ENCODE measurements at regions not wholly inside any gene's neighbourhood (a gene's known extent, or its start where the extent isn't known, plus 50 kb on each side); places are given as distances from the start of the nearest gene placed in this dataset.
A peak's percentile ranks its signal among the peaks of the same experiment; 100 is the strongest.

DNA sequence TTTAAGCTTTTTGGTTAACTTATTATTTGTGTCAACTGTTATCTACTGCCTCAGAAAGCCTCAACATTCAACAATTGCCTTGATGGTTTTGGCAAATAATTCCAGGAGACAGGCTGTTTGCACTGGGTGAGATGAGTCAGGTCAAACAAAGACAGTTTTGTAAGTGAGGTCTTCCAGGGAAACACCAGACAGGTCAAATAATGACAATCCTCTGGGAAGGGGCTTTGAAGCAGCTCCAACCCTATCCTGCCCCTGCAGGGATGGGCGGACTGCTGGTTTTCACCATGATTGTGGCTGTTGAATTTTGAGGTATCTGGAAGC lies 79.4 kb upstream of the PRR23E start (continued):
- no peak for TF ChIP-seq STAG1 (CRISPR knock-in tag; IDR thresholded peaks at IDR 0.05)
- TF ChIP-seq EED (CRISPR knock-in tag; IDR thresholded peaks at IDR 0.05), result no peak
- TF ChIP-seq, protein P1, sequence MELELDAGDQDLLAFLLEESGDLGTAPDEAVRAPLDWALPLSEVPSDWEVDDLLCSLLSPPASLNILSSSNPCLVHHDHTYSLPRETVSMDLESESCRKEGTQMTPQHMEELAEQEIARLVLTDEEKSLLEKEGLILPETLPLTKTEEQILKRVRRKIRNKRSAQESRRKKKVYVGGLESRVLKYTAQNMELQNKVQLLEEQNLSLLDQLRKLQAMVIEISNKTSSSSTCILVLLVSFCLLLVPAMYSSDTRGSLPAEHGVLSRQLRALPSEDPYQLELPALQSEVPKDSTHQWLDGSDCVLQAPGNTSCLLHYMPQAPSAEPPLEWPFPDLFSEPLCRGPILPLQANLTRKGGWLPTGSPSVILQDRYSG (CRISPR knock-in tag; IDR thresholded peaks at IDR 0.05), result no peak
- TF ChIP-seq MEIS1 (CRISPR knock-in tag; IDR thresholded peaks at IDR 0.05; ENCODE audit: borderline replicate concordance), result no peak
- no peak for TF ChIP-seq THAP9 (CRISPR knock-in tag; IDR thresholded peaks at IDR 0.05; ENCODE audit: borderline replicate concordance)
- TF ChIP-seq ONECUT2 (CRISPR knock-in tag; IDR thresholded peaks at IDR 0.05), result no peak
- TF ChIP-seq, protein P2, sequence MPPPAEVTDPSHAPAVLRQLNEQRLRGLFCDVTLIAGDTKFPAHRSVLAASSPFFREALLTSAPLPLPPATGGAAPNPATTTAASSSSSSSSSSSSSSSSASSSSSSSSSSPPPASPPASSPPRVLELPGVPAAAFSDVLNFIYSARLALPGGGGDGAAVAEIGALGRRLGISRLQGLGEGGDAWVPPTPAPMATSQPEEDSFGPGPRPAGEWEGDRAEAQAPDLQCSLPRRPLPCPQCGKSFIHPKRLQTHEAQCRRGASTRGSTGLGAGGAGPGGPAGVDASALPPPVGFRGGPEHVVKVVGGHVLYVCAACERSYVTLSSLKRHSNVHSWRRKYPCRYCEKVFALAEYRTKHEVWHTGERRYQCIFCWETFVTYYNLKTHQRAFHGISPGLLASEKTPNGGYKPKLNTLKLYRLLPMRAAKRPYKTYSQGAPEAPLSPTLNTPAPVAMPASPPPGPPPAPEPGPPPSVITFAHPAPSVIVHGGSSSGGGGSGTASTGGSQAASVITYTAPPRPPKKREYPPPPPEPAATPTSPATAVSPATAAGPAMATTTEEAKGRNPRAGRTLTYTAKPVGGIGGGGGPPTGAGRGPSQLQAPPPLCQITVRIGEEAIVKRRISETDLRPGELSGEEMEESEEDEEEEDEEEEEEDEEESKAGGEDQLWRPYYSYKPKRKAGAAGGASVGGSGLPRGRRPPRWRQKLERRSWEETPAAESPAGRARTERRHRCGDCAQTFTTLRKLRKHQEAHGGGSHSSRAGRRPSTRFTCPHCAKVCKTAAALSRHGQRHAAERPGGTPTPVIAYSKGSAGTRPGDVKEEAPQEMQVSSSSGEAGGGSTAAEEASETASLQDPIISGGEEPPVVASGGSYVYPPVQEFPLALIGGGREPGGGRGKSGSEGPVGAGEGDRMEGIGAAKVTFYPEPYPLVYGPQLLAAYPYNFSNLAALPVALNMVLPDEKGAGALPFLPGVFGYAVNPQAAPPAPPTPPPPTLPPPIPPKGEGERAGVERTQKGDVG (CRISPR knock-in tag; IDR thresholded peaks at IDR 0.05; ENCODE audit: borderline replicate concordance), result no peak
- no peak for TF ChIP-seq POLR2AphosphoS2 (IDR thresholded peaks at IDR 0.05; ENCODE audit: low read depth, low read length)
- TF ChIP-seq CREB1 (IDR thresholded peaks at IDR 0.05), result no peak
- no peak; the same call in 1 of the 2 replicates for TF ChIP-seq CREB1 (CRISPR knock-in tag; IDR thresholded peaks at IDR 0.05)
- TF ChIP-seq, protein P3, sequence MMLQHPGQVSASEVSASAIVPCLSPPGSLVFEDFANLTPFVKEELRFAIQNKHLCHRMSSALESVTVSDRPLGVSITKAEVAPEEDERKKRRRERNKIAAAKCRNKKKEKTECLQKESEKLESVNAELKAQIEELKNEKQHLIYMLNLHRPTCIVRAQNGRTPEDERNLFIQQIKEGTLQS (CRISPR knock-in tag; IDR thresholded peaks at IDR 0.05), result peak; percentile 65
- TF ChIP-seq, protein P4, sequence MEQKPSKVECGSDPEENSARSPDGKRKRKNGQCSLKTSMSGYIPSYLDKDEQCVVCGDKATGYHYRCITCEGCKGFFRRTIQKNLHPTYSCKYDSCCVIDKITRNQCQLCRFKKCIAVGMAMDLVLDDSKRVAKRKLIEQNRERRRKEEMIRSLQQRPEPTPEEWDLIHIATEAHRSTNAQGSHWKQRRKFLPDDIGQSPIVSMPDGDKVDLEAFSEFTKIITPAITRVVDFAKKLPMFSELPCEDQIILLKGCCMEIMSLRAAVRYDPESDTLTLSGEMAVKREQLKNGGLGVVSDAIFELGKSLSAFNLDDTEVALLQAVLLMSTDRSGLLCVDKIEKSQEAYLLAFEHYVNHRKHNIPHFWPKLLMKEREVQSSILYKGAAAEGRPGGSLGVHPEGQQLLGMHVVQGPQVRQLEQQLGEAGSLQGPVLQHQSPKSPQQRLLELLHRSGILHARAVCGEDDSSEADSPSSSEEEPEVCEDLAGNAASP (CRISPR knock-in tag; IDR thresholded peaks at IDR 0.05; ENCODE audit: borderline replicate concordance), result peak; percentile 90
- TF ChIP-seq, protein P5, sequence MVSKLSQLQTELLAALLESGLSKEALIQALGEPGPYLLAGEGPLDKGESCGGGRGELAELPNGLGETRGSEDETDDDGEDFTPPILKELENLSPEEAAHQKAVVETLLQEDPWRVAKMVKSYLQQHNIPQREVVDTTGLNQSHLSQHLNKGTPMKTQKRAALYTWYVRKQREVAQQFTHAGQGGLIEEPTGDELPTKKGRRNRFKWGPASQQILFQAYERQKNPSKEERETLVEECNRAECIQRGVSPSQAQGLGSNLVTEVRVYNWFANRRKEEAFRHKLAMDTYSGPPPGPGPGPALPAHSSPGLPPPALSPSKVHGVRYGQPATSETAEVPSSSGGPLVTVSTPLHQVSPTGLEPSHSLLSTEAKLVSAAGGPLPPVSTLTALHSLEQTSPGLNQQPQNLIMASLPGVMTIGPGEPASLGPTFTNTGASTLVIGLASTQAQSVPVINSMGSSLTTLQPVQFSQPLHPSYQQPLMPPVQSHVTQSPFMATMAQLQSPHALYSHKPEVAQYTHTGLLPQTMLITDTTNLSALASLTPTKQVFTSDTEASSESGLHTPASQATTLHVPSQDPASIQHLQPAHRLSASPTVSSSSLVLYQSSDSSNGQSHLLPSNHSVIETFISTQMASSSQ (IDR thresholded peaks at IDR 0.05; ENCODE audit: low read depth), result no peak
- TF ChIP-seq, protein P5 (CRISPR knock-in tag; IDR thresholded peaks at IDR 0.05; ENCODE audit: borderline replicate concordance), result peak; percentile 44; the same call in 1 of the 2 replicates
- TF ChIP-seq GATAD1 (CRISPR knock-in tag; IDR thresholded peaks at IDR 0.05), result no peak
- TF ChIP-seq PRPF4 (IDR thresholded peaks at IDR 0.05; ENCODE audit: low read depth, low read length, poor library complexity, severe bottlenecking), result no peak
- TF ChIP-seq PAF1 (CRISPR knock-in tag; IDR thresholded peaks at IDR 0.05), result no peak
- no peak for TF ChIP-seq ZBTB7B (CRISPR knock-in tag; IDR thresholded peaks at IDR 0.05)
